ENCODE measurements at regions not wholly inside any gene's neighbourhood (a gene's known extent, or its start where the extent isn't known, plus 50 kb on each side); places are given as distances from the start of the nearest gene placed in this dataset.
"Not testable (repeated sequence)": the region's sequence is repeated elsewhere in the genome, so short reads cannot be mapped to it uniquely, and the experiment has no call there.

DNA sequence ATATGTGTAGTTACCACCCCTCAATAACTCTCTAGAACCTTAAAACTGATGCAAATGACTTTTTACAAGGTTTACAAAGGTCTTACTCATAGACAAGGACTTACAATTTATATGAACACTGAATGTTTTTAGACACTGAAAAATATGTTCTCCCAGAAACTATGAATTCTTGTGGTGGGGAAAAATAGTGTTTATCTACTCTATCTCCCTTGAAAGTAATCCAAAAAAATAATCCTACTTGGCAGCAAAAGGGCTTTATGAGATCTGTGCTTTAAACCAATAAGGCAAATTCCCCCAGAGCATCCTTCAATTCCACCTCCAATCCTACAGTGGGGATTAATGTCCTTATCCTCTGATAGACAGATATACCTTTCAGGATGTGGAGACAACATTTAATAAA is 1984.1 kb upstream of the RAG2 start:
- peaks cover 0 to 2% (median 1%) of the 10 kb centered on the region in 3 donors for H3K27me3 Mint-ChIP-seq (ENCODE audit: low read depth in 3 of 3)
- no peak for DNase-seq
- H3K9me3 Mint-ChIP-seq, result peaks cover 4 to 35% (median 13%) of the 10 kb centered on the region in 6 donors
- no peaks in the 10 kb centered on the region for H3K4me1 Mint-ChIP-seq
- peaks cover 0 to 4% (median 0%) of the 10 kb centered on the region in 3 donors for H3K36me3 Mint-ChIP-seq
- no peak overlapping the region for H3K27ac Mint-ChIP-seq
- no peak overlapping the region for H3K4me3 Mint-ChIP-seq

DNA sequence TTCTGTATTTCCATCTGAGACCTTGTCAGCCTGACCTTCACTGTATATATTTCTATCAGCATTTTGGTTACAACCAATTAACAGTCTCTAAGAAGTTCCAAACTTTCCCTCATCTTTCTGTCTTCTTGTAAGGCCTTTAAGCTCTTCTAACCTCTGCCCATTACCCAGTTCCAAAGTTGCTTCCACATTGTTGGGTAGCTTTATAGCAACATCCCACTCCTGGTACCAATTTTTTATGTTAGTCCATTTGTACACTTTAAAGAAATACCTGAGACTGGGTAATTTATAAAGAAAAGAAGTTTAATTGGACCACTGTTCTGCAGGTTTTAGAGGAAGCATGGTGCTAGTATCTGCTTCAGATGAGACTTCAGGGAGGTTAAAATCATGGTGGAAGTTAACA is 1979.7 kb upstream of the RAG2 start:
- Mint-ChIP-seq H3K36me3 (peaks cover 0 to 4% (median 0%) of the 10 kb centered on the region in 3 donors), H3K4me1 (no peaks in the 10 kb centered on the region), H3K4me3 (no peak overlapping the region), H3K27ac (no peak overlapping the region), H3K27me3 (ENCODE audit: low read depth in 3 of 3) (peaks cover 2 to 3% (median 3%) of the 10 kb centered on the region in 3 donors), H3K9me3 (peaks cover 9 to 53% (median 17%) of the 10 kb centered on the region in 6 donors)
- no peak for DNase-seq

DNA sequence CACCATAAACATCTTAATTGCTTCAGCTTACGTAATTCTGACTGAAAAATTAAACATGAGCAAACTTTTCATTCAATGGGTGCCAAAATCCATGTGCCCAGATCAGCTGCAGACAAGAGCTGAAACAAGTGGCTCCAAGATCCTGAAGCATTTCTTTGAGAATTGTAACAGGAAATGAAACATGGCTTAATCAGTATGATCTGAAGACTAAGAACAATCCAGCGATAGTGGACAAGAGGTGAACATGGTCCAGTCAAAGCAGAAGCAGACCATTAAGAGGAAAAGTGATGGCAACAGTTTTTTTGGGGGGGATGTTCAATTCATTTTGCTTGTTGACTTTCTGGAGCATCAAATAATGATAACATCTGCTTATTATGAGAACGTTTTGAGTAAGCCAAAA is 1964.5 kb upstream of the RAG2 start:
- peaks cover 0 to 19% (median 4%) of the 10 kb centered on the region in 6 donors for H3K9me3 Mint-ChIP-seq
- no peak for DNase-seq
- no peaks in the 10 kb centered on the region for H3K36me3 Mint-ChIP-seq
- no peaks in the 10 kb centered on the region for H3K27me3 Mint-ChIP-seq (ENCODE audit: low read depth in 3 of 3)
- no peaks in the 10 kb centered on the region for H3K4me1 Mint-ChIP-seq
- no peak overlapping the region for H3K27ac Mint-ChIP-seq
- no peak overlapping the region for H3K4me3 Mint-ChIP-seq

DNA sequence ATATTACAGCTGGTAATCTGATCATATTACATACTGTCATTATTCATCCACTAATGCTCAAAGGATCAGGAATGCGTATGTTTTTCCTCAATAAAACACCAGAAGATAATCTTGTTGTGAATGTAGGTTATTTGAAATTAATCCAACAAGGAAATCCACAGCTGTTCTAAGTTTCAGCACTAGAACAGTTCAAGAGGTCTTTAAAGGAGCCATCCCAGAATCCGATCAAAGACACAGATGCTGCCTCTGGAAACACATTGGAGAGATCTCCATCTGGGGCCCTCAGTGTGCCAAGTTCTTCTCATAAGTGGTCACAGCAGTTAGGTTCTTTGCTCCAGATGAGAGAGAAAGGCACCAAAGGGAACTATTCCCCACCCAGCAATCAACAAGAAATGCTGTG is 1955.1 kb upstream of the RAG2 start:
- H3K4me1 Mint-ChIP-seq, result no peaks in the 10 kb centered on the region

DNA sequence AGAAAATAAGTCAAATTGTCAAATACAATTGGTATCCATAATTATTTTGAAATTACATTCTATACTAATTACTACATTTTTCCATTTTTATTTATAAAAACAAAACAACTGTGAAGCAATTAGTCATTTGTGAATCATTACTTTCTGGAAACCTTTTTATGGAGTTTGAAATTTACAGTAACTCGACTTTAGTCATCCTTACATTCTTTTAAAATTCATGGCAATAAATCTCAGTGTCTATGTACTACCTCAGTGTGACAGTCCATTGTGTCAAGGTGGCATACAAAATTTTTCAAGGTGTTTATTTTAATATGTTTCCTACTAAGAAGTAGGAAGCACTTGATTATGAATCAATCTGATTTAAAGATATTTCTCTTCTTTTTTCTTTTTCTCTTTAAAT is 1949.4 kb upstream of the RAG2 start:
- Mint-ChIP-seq H3K27me3 (ENCODE audit: low read depth in 3 of 3) (peaks cover 0 to 4% (median 0%) of the 10 kb centered on the region in 3 donors), H3K36me3 (no peaks in the 10 kb centered on the region), H3K9me3 (peaks cover 0 to 10% (median 0%) of the 10 kb centered on the region in 6 donors), H3K27ac (no peak overlapping the region), H3K4me1 (no peaks in the 10 kb centered on the region), H3K4me3 (no peak overlapping the region)
- DNase-seq, result no peak

More for the DNA sequence above, 1955.1 kb upstream of the RAG2 start:
- Mint-ChIP-seq H3K9me3 (peaks cover 0 to 13% (median 1%) of the 10 kb centered on the region in 6 donors), H3K27ac (no peak overlapping the region), H3K27me3 (ENCODE audit: low read depth in 3 of 3) (peaks cover 0 to 2% (median 0%) of the 10 kb centered on the region in 3 donors), H3K4me3 (no peak overlapping the region), H3K36me3 (no peaks in the 10 kb centered on the region)
- no peak for DNase-seq

DNA sequence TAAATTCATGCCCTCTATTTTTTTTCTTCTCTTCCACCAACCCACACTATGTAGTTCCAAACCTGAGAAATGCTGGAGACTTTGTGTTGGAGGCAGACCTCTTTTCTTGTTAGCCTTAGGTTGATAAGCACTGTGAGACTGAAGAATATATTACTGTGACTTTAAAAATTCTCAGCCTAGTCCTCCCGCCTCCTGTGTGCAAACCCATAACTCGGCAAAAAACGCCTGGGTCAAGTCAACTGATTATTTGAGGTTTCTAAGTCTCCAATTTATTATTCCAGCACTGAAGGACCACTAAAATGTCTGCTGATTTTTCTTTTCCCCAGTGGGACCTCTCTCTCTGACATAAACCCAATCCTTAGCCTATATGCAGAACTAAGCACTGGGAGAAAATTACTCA is 1946.0 kb upstream of the RAG2 start:
- peaks cover 0 to 6% (median 0%) of the 10 kb centered on the region in 6 donors for H3K9me3 Mint-ChIP-seq
- H3K27ac Mint-ChIP-seq, result no peak overlapping the region
- peaks cover 0 to 4% (median 1%) of the 10 kb centered on the region in 3 donors for H3K27me3 Mint-ChIP-seq (ENCODE audit: low read depth in 3 of 3)
- no peaks in the 10 kb centered on the region for H3K36me3 Mint-ChIP-seq
- H3K4me1 Mint-ChIP-seq, result no peaks in the 10 kb centered on the region
- H3K4me3 Mint-ChIP-seq, result no peak overlapping the region
- DNase-seq, result no peak

DNA sequence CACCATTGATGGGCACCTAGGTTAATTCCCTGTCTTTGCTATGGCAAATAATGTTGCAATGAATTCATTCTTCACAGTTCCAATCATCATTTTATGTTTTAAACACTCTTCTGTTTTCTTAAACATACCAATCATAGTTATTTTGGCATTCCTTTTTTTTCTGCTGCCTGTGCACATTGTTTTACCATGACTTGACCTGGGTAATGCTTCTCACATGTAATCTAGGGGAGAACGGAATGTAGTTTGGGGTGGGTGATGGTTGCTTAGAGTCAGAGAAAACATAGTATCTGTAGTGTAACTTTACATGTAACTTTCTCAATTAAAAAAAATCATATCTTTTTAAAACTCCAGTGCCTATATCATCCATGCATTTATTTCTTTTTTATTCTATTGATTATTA is 1945.3 kb upstream of the RAG2 start:
- peaks cover 0 to 6% (median 0%) of the 10 kb centered on the region in 6 donors for H3K9me3 Mint-ChIP-seq
- no peak overlapping the region for H3K4me3 Mint-ChIP-seq
- no peaks in the 10 kb centered on the region for H3K4me1 Mint-ChIP-seq
- H3K27ac Mint-ChIP-seq, result no peak overlapping the region
- H3K27me3 Mint-ChIP-seq (ENCODE audit: low read depth in 3 of 3), result peaks cover 0 to 3% (median 1%) of the 10 kb centered on the region in 3 donors
- no peaks in the 10 kb centered on the region for H3K36me3 Mint-ChIP-seq
- DNase-seq, result no peak

DNA sequence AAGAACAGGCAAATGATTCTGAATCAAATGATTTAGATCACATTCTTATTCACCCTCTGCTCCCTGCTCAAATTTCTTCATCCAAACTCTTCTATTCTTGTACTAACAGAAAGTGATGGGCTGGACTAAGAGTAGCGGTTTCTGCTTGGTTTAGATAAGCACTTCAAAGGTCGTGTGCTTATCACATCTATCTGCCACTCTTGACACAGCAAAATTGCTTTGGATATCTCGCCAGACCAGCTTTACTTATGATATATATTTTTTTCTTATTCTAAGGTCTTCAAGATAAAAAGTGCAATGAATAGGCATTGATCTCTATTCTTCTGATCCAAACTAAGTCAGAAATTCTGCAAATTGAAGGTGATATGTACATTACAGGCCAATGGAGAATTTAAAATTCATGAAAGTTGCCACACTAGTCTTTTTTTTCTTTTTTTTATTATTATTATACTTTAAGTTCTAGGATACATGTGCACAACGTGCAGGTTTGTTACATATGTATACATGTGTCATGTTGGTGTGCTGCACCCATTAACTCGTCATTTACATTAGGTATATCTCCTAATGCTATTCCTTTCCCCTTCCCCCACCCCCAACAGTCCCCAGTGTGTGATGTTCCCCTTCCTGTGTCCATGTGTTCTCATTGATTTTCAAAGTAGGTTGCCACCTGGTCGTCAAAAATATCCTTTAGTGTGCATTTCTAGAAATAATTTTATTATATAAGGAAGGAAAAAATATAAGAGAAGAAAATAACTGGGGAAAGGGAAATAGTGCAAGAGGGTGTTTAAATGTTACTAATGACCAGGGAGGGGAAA is 1941.0 kb upstream of the RAG2 start:
- no peaks in the 10 kb centered on the region for H3K36me3 Mint-ChIP-seq
- peaks cover 0 to 18% (median 0%) of the 10 kb centered on the region in 6 donors for H3K9me3 Mint-ChIP-seq
- DNase-seq, result no peak
- no peaks in the 10 kb centered on the region for H3K4me1 Mint-ChIP-seq
- no peak overlapping the region for H3K27ac Mint-ChIP-seq
- peaks cover 0 to 3% (median 0%) of the 10 kb centered on the region in 3 donors for H3K27me3 Mint-ChIP-seq (ENCODE audit: low read depth in 3 of 3)
- H3K4me3 Mint-ChIP-seq, result no peak overlapping the region

DNA sequence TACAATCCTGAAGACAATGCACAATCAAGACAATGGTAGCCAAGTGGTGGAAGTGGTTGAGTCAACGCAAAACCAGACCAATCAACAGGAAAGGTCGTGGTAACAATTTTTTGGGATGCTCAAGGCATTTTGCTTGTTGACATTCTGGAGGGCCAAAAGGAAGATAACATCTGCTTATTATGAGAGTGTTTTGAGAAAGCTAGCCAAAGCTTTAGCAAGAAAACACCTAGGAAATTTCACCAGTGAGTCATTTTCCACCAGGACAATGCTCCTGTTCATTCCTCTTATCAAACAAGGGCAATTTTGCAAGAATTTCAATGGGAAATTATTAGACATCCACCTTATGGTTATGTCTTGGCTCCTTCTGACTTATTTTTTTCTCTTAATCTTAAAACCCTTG is 1932.2 kb upstream of the RAG2 start:
- H3K27ac Mint-ChIP-seq, result no peak overlapping the region
- H3K9me3 Mint-ChIP-seq, result peaks cover under 1 to 44% (median 9%) of the 10 kb centered on the region in 6 donors
- no peak for DNase-seq
- H3K27me3 Mint-ChIP-seq (ENCODE audit: low read depth in 3 of 3), result peaks cover 0 to 2% (median 2%) of the 10 kb centered on the region in 3 donors
- H3K4me1 Mint-ChIP-seq, result no peaks in the 10 kb centered on the region
- peaks cover 0 to 1% (median 0%) of the 10 kb centered on the region in 3 donors for H3K36me3 Mint-ChIP-seq
- no peak overlapping the region for H3K4me3 Mint-ChIP-seq

DNA sequence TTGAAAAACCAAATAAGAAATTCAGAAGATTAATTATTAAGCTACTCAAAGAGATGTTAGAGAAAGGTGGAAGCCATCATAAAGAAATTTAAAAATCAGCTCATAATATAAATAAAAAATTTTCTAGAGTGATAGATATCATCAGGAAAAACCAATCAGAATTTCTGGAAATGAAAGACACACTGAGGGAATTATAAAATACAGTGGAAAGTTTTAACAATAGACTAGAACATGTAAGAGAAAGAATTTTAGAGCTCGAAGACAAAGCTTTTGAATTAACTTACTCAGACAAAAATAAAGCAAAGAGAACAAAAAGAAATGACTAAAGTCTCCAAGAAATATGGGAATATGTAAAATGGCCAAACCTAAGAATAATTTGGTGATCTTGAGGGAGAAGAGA is 1926.9 kb upstream of the RAG2 start:
- Mint-ChIP-seq H3K9me3 (peaks cover 6 to 40% (median 15%) of the 10 kb centered on the region in 6 donors), H3K4me3 (no peak overlapping the region), H3K4me1 (no peaks in the 10 kb centered on the region), H3K27me3 (ENCODE audit: low read depth in 3 of 3) (peaks cover 0 to 2% (median 0%) of the 10 kb centered on the region in 3 donors), H3K27ac (no peak overlapping the region), H3K36me3 (peaks cover 0 to 4% (median 3%) of the 10 kb centered on the region in 3 donors)
- DNase-seq, result no peak

DNA sequence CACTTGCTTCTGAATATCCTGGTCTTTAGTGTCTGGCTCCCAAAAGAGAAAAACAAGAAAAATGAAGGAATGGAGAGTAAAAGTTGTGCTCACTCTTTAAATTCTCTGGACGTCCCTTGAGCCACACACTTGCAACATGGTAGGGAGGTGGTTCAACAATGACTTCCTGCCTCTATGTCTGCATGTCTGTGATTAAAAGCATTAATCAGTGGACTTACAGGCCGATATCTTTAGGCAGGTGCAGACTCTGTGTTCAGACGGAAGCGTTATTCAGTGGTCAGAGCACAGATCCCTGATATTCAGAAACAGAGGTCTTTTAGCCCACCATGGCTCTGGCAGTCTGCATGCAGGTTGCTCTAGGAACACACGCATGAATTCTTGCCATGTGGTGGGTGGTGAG is 1920.0 kb upstream of the RAG2 start:
- Mint-ChIP-seq H3K27ac (no peak overlapping the region), H3K9me3 (peaks cover 0 to 23% (median 3%) of the 10 kb centered on the region in 6 donors), H3K36me3 (no peaks in the 10 kb centered on the region), H3K4me3 (no peak overlapping the region), H3K27me3 (ENCODE audit: low read depth in 3 of 3) (peaks cover 0 to 2% (median 0%) of the 10 kb centered on the region in 3 donors), H3K4me1 (no peaks in the 10 kb centered on the region)
- DNase-seq, result no peak

DNA sequence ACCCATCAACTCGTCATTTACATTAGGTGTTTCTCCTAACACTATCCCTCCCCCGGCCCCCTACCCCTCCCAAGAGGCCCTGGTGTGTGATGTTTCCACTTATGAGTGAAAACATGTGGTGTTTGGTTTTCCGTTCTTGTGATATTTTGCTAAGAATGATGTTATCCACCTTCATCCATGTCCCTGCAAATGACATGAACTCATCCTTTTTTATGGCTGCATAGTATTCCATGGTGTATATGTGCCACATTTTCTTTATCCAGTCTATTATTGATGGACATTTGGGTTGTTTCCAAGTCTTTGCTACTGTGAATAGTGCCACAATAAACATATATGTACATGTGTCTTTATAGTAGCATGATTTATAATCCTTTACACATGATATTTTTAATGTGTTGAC is 1914.8 kb upstream of the RAG2 start:
- not testable (repeated sequence) for H3K36me3 Mint-ChIP-seq; H3K27ac Mint-ChIP-seq; H3K4me3 Mint-ChIP-seq; H3K4me1 Mint-ChIP-seq; H3K27me3 Mint-ChIP-seq (ENCODE audit: low read depth in 3 of 3); DNase-seq
- peaks cover 0 to 25% (median 2%) of the 10 kb centered on the region in 6 donors for H3K9me3 Mint-ChIP-seq

DNA sequence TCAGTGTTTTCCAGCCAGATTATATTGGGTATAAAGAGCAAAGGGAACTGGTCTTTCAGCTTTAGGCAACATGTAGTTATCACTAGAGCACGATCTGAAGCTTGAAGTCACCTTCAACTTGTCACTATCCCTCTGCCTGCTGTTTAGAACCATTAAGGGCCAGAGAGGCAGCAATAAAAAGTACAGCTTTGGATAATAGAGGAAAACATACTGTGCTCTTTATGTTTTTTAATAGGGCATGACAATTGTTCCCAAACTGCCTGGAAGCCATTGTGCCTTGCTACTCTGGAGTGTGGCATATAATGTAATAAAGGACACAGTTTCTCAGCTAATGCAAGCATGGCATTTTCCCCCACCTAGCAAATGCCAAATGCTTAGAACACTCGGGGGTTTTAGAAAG is 1912.0 kb upstream of the RAG2 start:
- peaks cover 0 to 3% (median 0%) of the 10 kb centered on the region in 3 donors for H3K27me3 Mint-ChIP-seq (ENCODE audit: low read depth in 3 of 3)
- H3K4me3 Mint-ChIP-seq, result no peak overlapping the region
- peaks cover 0 to 24% (median 2%) of the 10 kb centered on the region in 6 donors for H3K9me3 Mint-ChIP-seq
- no peaks in the 10 kb centered on the region for H3K36me3 Mint-ChIP-seq
- H3K4me1 Mint-ChIP-seq, result no peaks in the 10 kb centered on the region
- no peak for DNase-seq
- H3K27ac Mint-ChIP-seq, result no peak overlapping the region

DNA sequence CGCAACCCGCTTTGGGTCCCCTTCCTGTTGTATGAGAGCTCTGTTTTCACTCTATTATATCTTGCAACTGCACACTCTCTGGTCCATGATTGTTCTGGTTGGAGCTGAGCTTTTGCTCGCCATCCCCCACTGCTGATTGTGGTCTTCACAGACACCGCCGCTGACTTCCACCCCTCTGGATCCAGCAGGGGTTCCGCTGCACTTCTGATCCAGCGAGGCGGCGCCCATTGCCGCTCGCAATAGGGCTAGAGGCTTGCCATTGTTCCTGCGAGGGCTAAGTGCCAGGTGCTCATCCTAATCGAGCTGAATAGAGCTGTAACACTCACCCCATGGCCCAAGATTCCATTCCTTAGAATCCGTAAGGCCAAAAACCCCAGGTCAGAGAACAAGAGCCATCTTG is 1905.8 kb upstream of the RAG2 start:
- no peak for DNase-seq
- Mint-ChIP-seq H3K4me1 (no peaks in the 10 kb centered on the region), H3K9me3 (peaks cover 0 to 19% (median 3%) of the 10 kb centered on the region in 6 donors), H3K4me3 (no peak overlapping the region), H3K27me3 (ENCODE audit: low read depth in 3 of 3) (peaks cover 0 to 4% (median 0%) of the 10 kb centered on the region in 3 donors), H3K27ac (no peak overlapping the region), H3K36me3 (no peaks in the 10 kb centered on the region)

Data from immature natural killer cell (primary cell).